Stimulated activated CD4-positive, alpha-beta T cell treated with anti-CD3 and anti-CD28 coated beads, Interleukin-12 subunit alpha, Interleukin-12 subunit beta, amount 100 ng/mL, for 24 hours (primary cell): ENCODE measurements at regions not wholly inside any gene's neighbourhood (a gene's known extent, or its start where the extent isn't known, plus 50 kb on each side); places are given as distances from the start of the nearest gene placed in this dataset.

ENCODE experiments used
- DNase-seq, 2 experiments: peaks; one replicate each; pipeline ENCODE4 v3.0.0-alpha.2; 2020; ENCODE audit warnings: low read depth in 2 of 2

GRCh38 chr9:118736406-118736805, 632.8 kb downstream of the BRINP1 start:
- DNase-seq, result no peak

DNA sequence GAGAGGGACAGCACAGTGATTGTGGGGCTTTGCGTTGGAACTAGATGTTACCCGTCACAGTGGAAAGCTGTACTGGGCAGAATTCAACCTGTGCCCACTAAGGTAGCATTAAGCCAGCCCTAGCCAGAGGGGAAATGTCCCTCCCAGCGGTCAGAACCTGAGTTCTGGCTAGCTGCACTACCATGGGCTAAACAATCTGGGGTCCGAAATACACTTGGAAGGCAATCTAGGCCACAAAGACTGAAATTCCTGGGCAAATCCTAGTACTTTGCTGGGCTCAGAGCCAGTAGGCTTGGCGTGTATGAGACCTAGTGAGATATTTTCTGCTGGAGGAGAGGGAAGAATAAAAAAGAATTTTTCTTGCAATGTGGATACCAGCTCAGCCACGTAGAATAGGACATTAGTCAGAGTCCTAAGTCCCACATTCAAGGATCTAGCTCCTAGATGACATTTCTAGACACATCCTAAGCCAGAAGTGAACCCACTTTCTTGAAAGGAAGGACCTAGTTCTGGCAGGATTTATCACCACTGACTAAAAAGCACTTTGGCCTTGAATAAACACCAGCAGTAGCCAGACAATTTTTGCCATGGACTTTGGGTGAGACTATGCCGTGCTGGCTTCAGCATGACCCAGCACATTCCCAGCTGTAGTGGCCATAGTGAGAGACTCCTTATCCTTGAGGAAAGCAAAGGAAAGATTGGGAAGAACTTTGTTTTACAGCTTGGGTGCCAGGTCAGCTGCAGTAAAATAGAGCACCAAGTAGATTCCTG, 618.0 kb downstream of the BRINP1 start:
- DNase-seq, result no peak

- no peak for DNase-seq
Observed at GRCh38 chr9:118751848-118752223, 617.4 kb downstream of the BRINP1 start.

DNA sequence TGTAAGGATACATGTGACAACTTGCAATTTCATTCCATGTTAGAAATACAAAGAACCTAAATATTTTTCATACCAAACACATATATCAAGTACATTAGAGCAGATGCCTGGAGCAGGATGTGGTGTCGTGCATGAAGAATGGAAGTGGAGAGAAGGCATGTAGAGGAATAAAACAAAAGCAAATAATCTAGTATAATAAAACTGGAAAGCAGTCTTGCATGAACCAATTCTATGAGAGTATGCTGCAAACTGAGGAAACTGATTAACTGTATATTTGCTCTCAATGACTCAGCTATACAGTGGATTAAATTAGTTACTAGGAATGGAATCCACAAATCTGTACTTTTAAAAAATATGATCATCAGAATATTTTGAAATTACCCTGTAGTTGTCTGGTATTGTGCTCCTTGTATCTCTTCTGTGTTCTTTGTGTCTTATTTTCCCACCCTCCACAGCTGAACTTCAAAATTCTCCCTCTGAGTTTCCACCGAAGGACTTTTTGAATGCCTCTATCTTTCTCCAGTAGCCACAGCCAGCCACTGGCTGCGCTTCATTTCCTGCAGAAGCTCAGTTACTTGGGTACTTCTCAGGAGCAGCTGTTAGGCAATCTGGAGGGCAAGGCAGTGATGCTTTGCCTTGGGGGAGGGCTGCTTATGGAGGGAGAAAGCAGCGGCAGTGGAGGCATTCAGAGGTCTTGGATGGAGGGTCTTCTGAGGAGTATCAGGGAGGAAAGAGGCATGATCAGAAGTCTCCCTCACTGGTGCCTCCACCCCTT, 608.0 kb downstream of the BRINP1 start:
- DNase-seq, result no peak

GRCh38 chr9:118767571-118767970, 601.7 kb downstream of the BRINP1 start:
- no peak for DNase-seq

DNA sequence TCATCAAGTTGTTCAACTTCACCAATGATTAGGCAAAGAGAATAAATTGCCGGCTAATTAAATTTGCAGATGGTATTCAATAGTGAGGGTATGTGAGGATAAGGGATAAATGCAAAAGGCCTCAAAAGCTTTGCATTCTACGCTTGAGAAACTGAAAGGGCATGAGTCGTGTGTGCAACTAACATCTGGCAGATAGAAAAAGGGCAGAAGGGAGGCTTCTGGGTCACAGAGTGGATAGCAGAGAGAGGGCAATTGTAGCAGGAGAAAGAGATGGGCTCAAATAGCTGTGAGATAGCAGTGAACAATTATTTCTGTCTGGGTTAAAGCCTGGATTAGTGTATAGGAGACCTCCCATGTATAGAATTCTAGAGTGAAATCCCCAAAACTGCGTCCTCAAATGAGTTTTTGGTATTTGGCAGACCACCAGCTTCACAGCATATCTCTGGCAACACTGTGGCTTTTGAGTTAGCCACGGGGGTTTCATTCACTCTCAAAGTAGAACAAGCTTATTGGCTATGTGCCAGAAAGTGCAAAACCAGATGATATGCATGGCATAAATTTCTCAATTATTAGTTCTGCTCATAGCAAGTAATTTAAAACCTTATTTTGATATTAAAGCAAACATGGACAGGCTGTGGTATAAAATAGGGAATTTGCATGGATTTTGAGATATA, 586.3 kb downstream of the BRINP1 start:
- no peak for DNase-seq

- no peak for DNase-seq
Observed at GRCh38 chr9:118784033-118784432, 585.2 kb downstream of the BRINP1 start.

- DNase-seq, result no peak
Observed at GRCh38 chr9:118785456-118785855, 583.8 kb downstream of the BRINP1 start.

DNA sequence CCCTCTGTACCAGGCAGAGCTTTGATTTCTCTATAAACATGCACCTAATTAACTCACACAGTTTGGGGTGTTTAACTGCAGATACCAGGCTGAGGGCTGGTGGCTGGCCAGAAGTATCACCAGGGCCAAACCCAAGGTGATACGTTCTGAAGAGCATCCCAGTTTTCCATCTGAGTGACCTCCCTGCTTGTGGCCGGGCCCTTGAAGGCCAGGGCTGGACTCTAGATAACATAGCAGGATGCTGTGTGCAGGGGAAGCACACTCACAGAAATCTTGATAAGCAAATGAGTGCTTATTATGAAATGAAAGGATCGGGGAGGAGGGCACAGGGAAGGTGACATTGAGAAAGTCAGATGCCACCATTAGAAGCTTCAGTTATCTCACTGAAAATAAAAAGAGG, 582.4 kb downstream of the BRINP1 start:
- DNase-seq, result no peak

GRCh38 chr9:118809160-118809625, 560.0 kb downstream of the BRINP1 start:
- no peak for DNase-seq

GRCh38 chr9:118829334-118829733, 539.9 kb downstream of the BRINP1 start:
- DNase-seq, result no peak

- no peak for DNase-seq
Observed at GRCh38 chr9:118832371-118832770, 536.9 kb downstream of the BRINP1 start.

DNA sequence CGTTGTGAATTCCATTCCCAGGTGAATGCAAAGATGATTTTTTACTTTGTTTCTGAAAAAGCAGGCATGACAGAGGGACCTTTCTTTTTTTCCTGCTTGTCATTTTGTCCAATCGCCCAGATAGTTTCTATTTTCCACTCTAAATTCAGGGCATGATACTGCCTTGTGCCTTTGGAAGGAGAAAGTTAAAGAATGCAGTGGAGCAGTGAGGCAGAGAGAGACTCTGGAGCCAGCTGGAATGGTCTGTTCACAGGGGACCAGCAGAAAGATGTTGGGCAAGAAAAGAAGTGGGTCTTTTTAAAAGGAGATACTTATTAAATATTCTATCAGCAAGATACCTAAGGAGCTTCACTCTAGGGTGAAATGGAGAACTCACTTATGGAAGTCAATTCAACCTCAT, 532.3 kb downstream of the BRINP1 start:
- DNase-seq, result no peak

- DNase-seq, result no peak
Observed at GRCh38 chr9:118871531-118871930, 497.7 kb downstream of the BRINP1 start.

- no peak for DNase-seq
Observed at GRCh38 chr9:118882684-118883083, 486.6 kb downstream of the BRINP1 start.

DNA sequence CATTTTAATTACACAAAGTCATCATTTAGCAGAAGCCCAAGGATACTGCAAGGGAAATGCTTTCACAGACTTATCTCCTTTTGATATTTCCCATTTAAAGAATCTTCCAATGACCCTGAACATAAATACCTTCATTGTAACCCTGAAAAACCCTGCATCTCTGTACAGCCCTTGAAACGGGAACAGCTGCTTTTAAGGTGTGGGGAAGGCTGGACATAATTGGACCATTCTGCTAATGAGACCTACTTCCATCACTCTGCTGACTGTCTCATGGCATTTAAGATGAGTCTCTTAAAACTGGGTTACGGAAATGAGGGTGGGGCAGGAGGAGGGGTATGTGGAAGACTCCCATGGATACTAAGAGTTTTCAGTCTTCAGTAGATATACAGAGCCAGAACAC, 485.8 kb downstream of the BRINP1 start:
- DNase-seq, result no peak

- DNase-seq, result no peak
Observed at GRCh38 chr9:118891213-118891612, 478.0 kb downstream of the BRINP1 start.

- DNase-seq, result no peak
Observed at GRCh38 chr9:118896324-118897000, 472.8 kb downstream of the BRINP1 start.

- DNase-seq, result no peak
Observed at GRCh38 chr9:118918180-118918579, 451.1 kb downstream of the BRINP1 start.

GRCh38 chr9:118928722-118929121, 440.5 kb downstream of the BRINP1 start:
- DNase-seq, result no peak

DNA sequence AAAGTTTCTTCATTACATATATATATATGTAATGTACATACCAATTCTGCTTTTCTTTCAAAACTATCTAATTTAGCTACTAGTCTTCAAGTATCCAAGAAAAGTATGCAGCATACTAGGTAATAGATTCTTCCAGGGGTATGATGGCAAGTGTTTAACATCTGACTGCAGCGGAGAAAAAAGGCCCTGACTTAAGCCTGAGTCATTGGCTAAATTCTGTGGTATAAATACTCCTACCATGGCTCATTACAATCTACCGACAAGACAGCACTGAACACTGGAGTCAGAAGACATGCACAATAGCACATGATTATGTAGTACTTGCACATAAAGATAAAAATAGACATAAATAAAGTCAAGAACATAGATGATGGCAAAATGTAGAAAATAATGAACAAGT, 439.9 kb downstream of the BRINP1 start:
- DNase-seq, result no peak

- no peak for DNase-seq
Observed at GRCh38 chr9:118931941-118932340, 437.3 kb downstream of the BRINP1 start.
